Lower leg skin (tissue), 3 donors: ENCODE measurements at regions not wholly inside any gene's neighbourhood (a gene's known extent, or its start where the extent isn't known, plus 50 kb on each side); places are given as distances from the start of the nearest gene placed in this dataset.

Experiments
- CTCF ChIP-seq, 3 donors: fragments of 450-650 bp; IDR thresholded peaks; one replicate each; pipeline ENCODE4 v1.5.1; 2016; ENCODE audit warnings: antibody characterized with exemption in 3 of 3, mild to moderate bottlenecking in 3 of 3, moderate library complexity in 2 of 3
- POLR2A ChIP-seq, 2 donors: fragments of 450-650 bp; IDR thresholded peaks; one replicate each; pipeline ENCODE4 v1.6.1; 2016 to 2017; ENCODE audit warnings: antibody characterized with exemption in 2 of 2, mild to moderate bottlenecking in 1 of 2, moderate library complexity in 1 of 2

GRCh38 chr6:169944061-169944337, 192.6 kb downstream of the ERMARD start:
- TF ChIP-seq CTCF (IDR thresholded peaks at IDR 0.05) (no peak), POLR2A (IDR thresholded peaks at IDR 0.05) (no peak)
